ENCODE measurements at regions not wholly inside any gene's neighbourhood (a gene's known extent, or its start where the extent isn't known, plus 50 kb on each side); places are given as distances from the start of the nearest gene placed in this dataset.

- Histone ChIP-seq H3K79me2 (ENCODE audit: low read depth) (no peaks in the 10 kb centered on the region), H3K9ac (no peak overlapping the region), H3F3A (ENCODE audit: low read depth) (no peaks in the 10 kb centered on the region), H3K4me2 (no peak overlapping the region), H3K36me3 (no peaks in the 10 kb centered on the region), H4K20me1 (ENCODE audit: low read depth) (no peaks in the 10 kb centered on the region), H3K27ac (no peak overlapping the region), H3K4me3 (no peak overlapping the region), H3K27me3 (no peaks in the 10 kb centered on the region), H3K9me3 (ENCODE audit: low read depth) (no peaks in the 10 kb centered on the region), H2AFZ (replicated peaks) (no peak overlapping the region), H3K4me1 (no peaks in the 10 kb centered on the region)
- TF ChIP-seq, protein P1, sequence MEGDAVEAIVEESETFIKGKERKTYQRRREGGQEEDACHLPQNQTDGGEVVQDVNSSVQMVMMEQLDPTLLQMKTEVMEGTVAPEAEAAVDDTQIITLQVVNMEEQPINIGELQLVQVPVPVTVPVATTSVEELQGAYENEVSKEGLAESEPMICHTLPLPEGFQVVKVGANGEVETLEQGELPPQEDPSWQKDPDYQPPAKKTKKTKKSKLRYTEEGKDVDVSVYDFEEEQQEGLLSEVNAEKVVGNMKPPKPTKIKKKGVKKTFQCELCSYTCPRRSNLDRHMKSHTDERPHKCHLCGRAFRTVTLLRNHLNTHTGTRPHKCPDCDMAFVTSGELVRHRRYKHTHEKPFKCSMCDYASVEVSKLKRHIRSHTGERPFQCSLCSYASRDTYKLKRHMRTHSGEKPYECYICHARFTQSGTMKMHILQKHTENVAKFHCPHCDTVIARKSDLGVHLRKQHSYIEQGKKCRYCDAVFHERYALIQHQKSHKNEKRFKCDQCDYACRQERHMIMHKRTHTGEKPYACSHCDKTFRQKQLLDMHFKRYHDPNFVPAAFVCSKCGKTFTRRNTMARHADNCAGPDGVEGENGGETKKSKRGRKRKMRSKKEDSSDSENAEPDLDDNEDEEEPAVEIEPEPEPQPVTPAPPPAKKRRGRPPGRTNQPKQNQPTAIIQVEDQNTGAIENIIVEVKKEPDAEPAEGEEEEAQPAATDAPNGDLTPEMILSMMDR (IDR thresholded peaks at IDR 0.05): no peak
- TF ChIP-seq EZH2phosphoT487 (IDR thresholded peaks at IDR 0.05) (no peak), EZH2 (IDR thresholded peaks at IDR 0.05) (no peak)
- peaks cover 5% of the 10 kb centered on the region for H3K9me3 Mint-ChIP-seq
- no peak overlapping the region for H3K27ac Mint-ChIP-seq
- H3K36me3 Mint-ChIP-seq: no peaks in the 10 kb centered on the region
- no peak overlapping the region for H3K4me3 Mint-ChIP-seq
- peaks cover 4% of the 10 kb centered on the region for H3K4me1 Mint-ChIP-seq
- DNase-seq (ENCODE audit: low spot score): no peak
- no peaks in the 10 kb centered on the region for H3K27me3 Mint-ChIP-seq (ENCODE audit: insufficient read depth, low read depth)
These were observed 402.8 kb upstream of the DSEL start for GRCh38 chr18:67919316-67919715.

DNA sequence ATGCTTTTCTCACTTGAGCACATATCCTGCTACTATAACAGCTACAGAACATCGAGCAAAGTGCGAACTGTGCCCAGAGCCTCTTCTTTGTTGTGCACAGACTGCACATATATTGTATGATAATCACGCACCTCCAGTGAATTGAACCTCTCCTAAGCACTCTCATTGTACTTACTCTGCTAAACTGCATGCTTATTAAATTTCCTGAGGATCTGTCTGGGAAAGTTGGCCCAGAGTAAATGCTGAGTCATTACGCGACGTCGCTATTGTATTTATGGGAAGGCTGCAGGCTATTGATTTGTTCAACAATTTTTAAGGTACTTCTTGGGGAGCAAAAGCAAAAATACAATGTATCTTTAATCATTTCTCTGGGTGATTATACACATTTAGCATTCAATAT is 399.6 kb upstream of the DSEL start:
- Mint-ChIP-seq H3K27me3 (ENCODE audit: insufficient read depth, low read depth) (no peaks in the 10 kb centered on the region), H3K4me3 (no peak overlapping the region), H3K4me1 (peaks cover 4% of the 10 kb centered on the region), H3K27ac (no peak overlapping the region), H3K9me3 (peaks cover 5% of the 10 kb centered on the region), H3K36me3 (no peaks in the 10 kb centered on the region)
- no peak overlapping the region for H3K4me3 ChIP-seq
- H3K27me3 ChIP-seq: no peaks in the 10 kb centered on the region
- H4K20me1 ChIP-seq (ENCODE audit: low read depth): no peaks in the 10 kb centered on the region
- no peak for DNase-seq (ENCODE audit: low spot score)
- no peaks in the 10 kb centered on the region for H3K4me1 ChIP-seq
- no peak overlapping the region for H3K4me2 ChIP-seq
- H2AFZ ChIP-seq (replicated peaks): no peak overlapping the region
- no peak overlapping the region for H3K27ac ChIP-seq
- no peak overlapping the region for H3K9ac ChIP-seq
- H3K36me3 ChIP-seq: no peaks in the 10 kb centered on the region
- no peaks in the 10 kb centered on the region for H3K9me3 ChIP-seq (ENCODE audit: low read depth)
- TF ChIP-seq EZH2phosphoT487 (IDR thresholded peaks at IDR 0.05): no peak
- TF ChIP-seq, protein P1 (IDR thresholded peaks at IDR 0.05): no peak
- no peak for TF ChIP-seq EZH2 (IDR thresholded peaks at IDR 0.05)
- H3K79me2 ChIP-seq (ENCODE audit: low read depth): no peaks in the 10 kb centered on the region
- H3F3A ChIP-seq (ENCODE audit: low read depth): no peaks in the 10 kb centered on the region

GRCh38 chr18:67913040-67913439 is 396.5 kb upstream of the DSEL start:
- TF ChIP-seq, protein P1 (IDR thresholded peaks at IDR 0.05): no peak
- TF ChIP-seq EZH2 (IDR thresholded peaks at IDR 0.05) (no peak), EZH2phosphoT487 (IDR thresholded peaks at IDR 0.05) (no peak)
- peaks cover 5% of the 10 kb centered on the region for H3K9me3 Mint-ChIP-seq
- no peaks in the 10 kb centered on the region for H4K20me1 ChIP-seq (ENCODE audit: low read depth)

More at GRCh38 chr18:67913040-67913439, 396.5 kb upstream of the DSEL start:
- no peaks in the 10 kb centered on the region for H3K36me3 ChIP-seq
- no peak overlapping the region for H3K9ac ChIP-seq
- Mint-ChIP-seq H3K36me3 (no peaks in the 10 kb centered on the region), H3K4me3 (no peak overlapping the region), H3K27ac (no peak overlapping the region), H3K4me1 (peaks cover 4% of the 10 kb centered on the region), H3K27me3 (ENCODE audit: insufficient read depth, low read depth) (no peaks in the 10 kb centered on the region)
- H3K27me3 ChIP-seq: no peaks in the 10 kb centered on the region
- no peaks in the 10 kb centered on the region for H3F3A ChIP-seq (ENCODE audit: low read depth)
- no peaks in the 10 kb centered on the region for H3K4me1 ChIP-seq
- H3K4me3 ChIP-seq: no peak overlapping the region
- H3K9me3 ChIP-seq (ENCODE audit: low read depth): no peaks in the 10 kb centered on the region
- H3K4me2 ChIP-seq: no peak overlapping the region
- no peak overlapping the region for H3K27ac ChIP-seq
- no peak overlapping the region for H2AFZ ChIP-seq (replicated peaks)
- DNase-seq (ENCODE audit: low spot score): no peak
- no peaks in the 10 kb centered on the region for H3K79me2 ChIP-seq (ENCODE audit: low read depth)
